Parathyroid adenoma (tissue), 2 donors: ENCODE measurements at regions not wholly inside any gene's neighbourhood (a gene's known extent, or its start where the extent isn't known, plus 50 kb on each side); places are given as distances from the start of the nearest gene placed in this dataset.

Experiments
- H2AFZ ChIP-seq: fragments of 300-600 bp; sonication (generic); one replicate; pipeline ENCODE4 v1.7.0; 2017; ENCODE audit warnings: antibody characterized with exemption, mild to moderate bottlenecking
- H3K27ac ChIP-seq: fragments of 300-600 bp; sonication (generic); one replicate; pipeline ENCODE4 v1.7.0; 2017
- H3K27me3 ChIP-seq: fragments of 300-600 bp; sonication (generic); one replicate; pipeline ENCODE4 v1.7.0; 2017; ENCODE audit warnings: low read length; ENCODE audit not compliant: control insufficient read depth, insufficient read depth
- H3K36me3 ChIP-seq: fragments of 300-600 bp; sonication (generic); one replicate; pipeline ENCODE4 v1.7.0; 2017; ENCODE audit warnings: low read length; ENCODE audit not compliant: control insufficient read depth, insufficient read depth
- H3K4me1 ChIP-seq: fragments of 300-600 bp; sonication (generic); one replicate; pipeline ENCODE4 v1.7.0; 2017; ENCODE audit warnings: control low read depth
- H3K4me2 ChIP-seq: fragments of 300-600 bp; sonication (generic); one replicate; pipeline ENCODE4 v1.7.0; 2017; ENCODE audit warnings: low read length
- H3K4me3 ChIP-seq: fragments of 300-600 bp; sonication (generic); one replicate; pipeline ENCODE4 v1.7.0; 2017; ENCODE audit warnings: low read depth, low read length
- H3K79me2 ChIP-seq: fragments of 300-600 bp; sonication (generic); one replicate; pipeline ENCODE4 v1.7.0; 2017; ENCODE audit warnings: control low read depth
- H3K9ac ChIP-seq: fragments of 300-600 bp; sonication (generic); one replicate; pipeline ENCODE4 v1.7.0; 2017; ENCODE audit warnings: mild to moderate bottlenecking
- H3K9me3 ChIP-seq: fragments of 300-600 bp; sonication (generic); one replicate; pipeline ENCODE4 v1.7.0; 2017; ENCODE audit warnings: low read length; ENCODE audit not compliant: control insufficient read depth
- CTCF ChIP-seq: fragments of 300-600 bp; sonication (generic); IDR thresholded peaks from one replicate; pipeline ENCODE4 v1.7.0; 2017; ENCODE audit warnings: antibody characterized with exemption, mild to moderate bottlenecking
- donor health status: primary hyperparathyroidism.

GRCh38 chr12:128047266-128048060 is 219.5 kb upstream of the TMEM132C start:
- no peaks in the 10 kb centered on the region for H3K9me3 ChIP-seq
- no peak overlapping the region for H2AFZ ChIP-seq
- no peaks in the 10 kb centered on the region for H3K4me1 ChIP-seq
- H3K36me3 ChIP-seq = no peaks in the 10 kb centered on the region
- no peak overlapping the region for H3K4me2 ChIP-seq
- H3K4me3 ChIP-seq = no peak overlapping the region
- H3K9ac ChIP-seq = no peak overlapping the region
- no peaks in the 10 kb centered on the region for H3K27me3 ChIP-seq
- H3K27ac ChIP-seq = no peak overlapping the region
- no peaks in the 10 kb centered on the region for H3K79me2 ChIP-seq
- TF ChIP-seq CTCF = no peak

GRCh38 chr12:128052331-128052730 is 214.6 kb upstream of the TMEM132C start:
- H3K9ac ChIP-seq = no peak overlapping the region
- TF ChIP-seq CTCF = no peak
- H3K4me2 ChIP-seq = no peak overlapping the region
- no peaks in the 10 kb centered on the region for H3K36me3 ChIP-seq
- H3K79me2 ChIP-seq = no peaks in the 10 kb centered on the region
- H2AFZ ChIP-seq = no peak overlapping the region
- no peaks in the 10 kb centered on the region for H3K9me3 ChIP-seq
- no peaks in the 10 kb centered on the region for H3K4me1 ChIP-seq
- H3K4me3 ChIP-seq = no peak overlapping the region
- H3K27ac ChIP-seq = no peak overlapping the region
- no peaks in the 10 kb centered on the region for H3K27me3 ChIP-seq

- no peak overlapping the region for H2AFZ ChIP-seq
- no peaks in the 10 kb centered on the region for H3K27me3 ChIP-seq
- H3K9ac ChIP-seq = no peak overlapping the region
- no peak overlapping the region for H3K27ac ChIP-seq
- H3K79me2 ChIP-seq = no peaks in the 10 kb centered on the region
- no peak overlapping the region for H3K4me2 ChIP-seq
- no peaks in the 10 kb centered on the region for H3K4me1 ChIP-seq
- H3K36me3 ChIP-seq = no peaks in the 10 kb centered on the region
- no peak for TF ChIP-seq CTCF
- H3K9me3 ChIP-seq = no peaks in the 10 kb centered on the region
- H3K4me3 ChIP-seq = no peak overlapping the region
These were observed 214.2 kb upstream of the TMEM132C start for GRCh38 chr12:128052777-128053176.

- H3K36me3 ChIP-seq = no peaks in the 10 kb centered on the region
- H3K4me1 ChIP-seq = no peaks in the 10 kb centered on the region
- no peak overlapping the region for H3K4me2 ChIP-seq
- no peaks in the 10 kb centered on the region for H3K27me3 ChIP-seq
- no peak for TF ChIP-seq CTCF
- no peak overlapping the region for H3K9ac ChIP-seq
- H2AFZ ChIP-seq = no peak overlapping the region
- no peak overlapping the region for H3K27ac ChIP-seq
- H3K79me2 ChIP-seq = no peaks in the 10 kb centered on the region
- H3K9me3 ChIP-seq = no peaks in the 10 kb centered on the region
- no peak overlapping the region for H3K4me3 ChIP-seq
These were observed 211.4 kb upstream of the TMEM132C start for GRCh38 chr12:128055567-128055966.
